ENCODE measurements at regions not wholly inside any gene's neighbourhood (a gene's known extent, or its start where the extent isn't known, plus 50 kb on each side); places are given as distances from the start of the nearest gene placed in this dataset.

- H3K4me1 Mint-ChIP-seq (ENCODE audit: unreplicated experiment) = no peaks in the 10 kb centered on the region
- H3K4me3 Mint-ChIP-seq (ENCODE audit: unreplicated experiment) = no peak overlapping the region
- no peaks in the 10 kb centered on the region for H3K27me3 Mint-ChIP-seq (ENCODE audit: unreplicated experiment)
- no peak for DNase-seq (ENCODE audit: low spot score)
- no peaks in the 10 kb centered on the region for H3K9me3 Mint-ChIP-seq (ENCODE audit: unreplicated experiment)
- TF ChIP-seq CTCF (IDR thresholded peaks at IDR 0.05; ENCODE audit: unreplicated experiment) = no peak
- H3K36me3 Mint-ChIP-seq (ENCODE audit: low read depth, unreplicated experiment) = no peaks in the 10 kb centered on the region
- no peak overlapping the region for H3K27ac Mint-ChIP-seq (ENCODE audit: unreplicated experiment)
These were observed 1930.5 kb downstream of the EFNA5 start for GRCh38 chr5:105740242-105740641.

DNA sequence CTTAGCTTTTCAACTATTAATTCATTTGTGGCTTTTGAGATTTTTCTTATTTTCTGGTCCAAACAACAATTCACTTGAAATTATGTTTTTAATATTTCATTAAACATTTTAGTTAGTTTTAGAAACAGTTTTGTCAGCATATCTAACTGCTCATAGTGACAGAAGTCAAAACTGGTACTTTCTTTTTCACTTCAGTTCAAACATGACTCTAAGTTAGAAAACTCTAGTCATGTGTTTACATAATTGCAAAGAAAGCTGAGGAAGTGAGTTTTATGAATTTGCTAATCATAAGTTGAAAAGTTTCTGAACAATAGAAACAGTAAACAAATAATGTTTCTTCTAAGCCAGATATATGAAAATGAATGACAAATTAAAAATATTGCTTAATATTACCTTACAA, 1931.0 kb downstream of the EFNA5 start:
- H3K9me3 Mint-ChIP-seq (ENCODE audit: unreplicated experiment) = no peaks in the 10 kb centered on the region
- no peak overlapping the region for H3K4me3 Mint-ChIP-seq (ENCODE audit: unreplicated experiment)
- H3K27me3 Mint-ChIP-seq (ENCODE audit: unreplicated experiment) = no peaks in the 10 kb centered on the region
- H3K4me1 Mint-ChIP-seq (ENCODE audit: unreplicated experiment) = no peaks in the 10 kb centered on the region
- no peak for TF ChIP-seq CTCF (IDR thresholded peaks at IDR 0.05; ENCODE audit: unreplicated experiment)
- DNase-seq (ENCODE audit: low spot score) = no peak
- H3K27ac Mint-ChIP-seq (ENCODE audit: unreplicated experiment) = no peak overlapping the region
- no peaks in the 10 kb centered on the region for H3K36me3 Mint-ChIP-seq (ENCODE audit: low read depth, unreplicated experiment)

DNA sequence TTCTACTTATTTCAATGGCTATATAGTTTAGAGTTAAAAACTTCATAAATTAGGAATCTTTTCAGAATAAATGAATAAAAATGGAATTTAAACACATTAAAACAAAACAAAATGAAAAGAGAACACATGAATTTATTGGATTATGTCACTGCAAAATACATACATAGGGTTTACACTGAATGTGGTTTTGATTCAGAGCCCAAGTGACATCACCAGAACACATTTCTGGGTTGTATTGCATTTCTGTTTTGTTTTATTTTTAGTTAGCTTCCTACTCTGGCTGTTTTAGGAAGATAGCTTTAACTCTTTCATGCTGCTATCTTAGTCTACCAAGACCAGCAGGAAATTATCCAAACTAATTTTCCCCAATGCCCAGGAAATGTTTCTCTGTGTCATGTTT, 1935.0 kb downstream of the EFNA5 start:
- DNase-seq (ENCODE audit: low spot score) = no peak
- no peak overlapping the region for H3K4me3 Mint-ChIP-seq (ENCODE audit: unreplicated experiment)
- H3K36me3 Mint-ChIP-seq (ENCODE audit: low read depth, unreplicated experiment) = no peaks in the 10 kb centered on the region
- TF ChIP-seq CTCF (IDR thresholded peaks at IDR 0.05; ENCODE audit: unreplicated experiment) = no peak
- H3K27ac Mint-ChIP-seq (ENCODE audit: unreplicated experiment) = no peak overlapping the region
- H3K4me1 Mint-ChIP-seq (ENCODE audit: unreplicated experiment) = peaks cover 4% of the 10 kb centered on the region
- H3K9me3 Mint-ChIP-seq (ENCODE audit: unreplicated experiment) = no peaks in the 10 kb centered on the region
- H3K27me3 Mint-ChIP-seq (ENCODE audit: unreplicated experiment) = no peaks in the 10 kb centered on the region

DNA sequence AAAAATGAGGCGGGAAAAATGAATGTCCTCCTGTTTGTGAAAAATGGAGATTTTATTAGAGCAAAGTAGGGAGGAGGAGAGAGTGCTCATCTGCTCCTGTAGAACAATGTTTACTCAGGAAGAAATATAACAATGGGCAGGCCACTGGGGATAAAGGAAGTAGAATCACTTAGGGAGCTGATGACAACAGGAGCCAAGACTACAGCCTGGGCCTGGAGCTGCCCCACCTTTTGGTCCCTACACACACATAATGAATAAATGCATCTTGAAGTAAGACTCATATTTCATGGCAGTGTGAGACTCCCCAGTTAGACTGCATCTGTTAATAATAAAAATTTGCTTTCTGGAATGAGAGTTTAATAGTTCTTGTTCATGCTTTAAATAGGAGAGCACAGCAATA, 1939.8 kb downstream of the EFNA5 start:
- TF ChIP-seq CTCF (IDR thresholded peaks at IDR 0.05; ENCODE audit: unreplicated experiment) = no peak
- H3K27me3 Mint-ChIP-seq (ENCODE audit: unreplicated experiment) = no peaks in the 10 kb centered on the region
- H3K9me3 Mint-ChIP-seq (ENCODE audit: unreplicated experiment) = no peaks in the 10 kb centered on the region
- H3K36me3 Mint-ChIP-seq (ENCODE audit: low read depth, unreplicated experiment) = no peaks in the 10 kb centered on the region
- no peak for DNase-seq (ENCODE audit: low spot score)
- H3K4me3 Mint-ChIP-seq (ENCODE audit: unreplicated experiment) = no peak overlapping the region
- H3K4me1 Mint-ChIP-seq (ENCODE audit: unreplicated experiment) = peaks cover 5% of the 10 kb centered on the region
- H3K27ac Mint-ChIP-seq (ENCODE audit: unreplicated experiment) = no peak overlapping the region

DNA sequence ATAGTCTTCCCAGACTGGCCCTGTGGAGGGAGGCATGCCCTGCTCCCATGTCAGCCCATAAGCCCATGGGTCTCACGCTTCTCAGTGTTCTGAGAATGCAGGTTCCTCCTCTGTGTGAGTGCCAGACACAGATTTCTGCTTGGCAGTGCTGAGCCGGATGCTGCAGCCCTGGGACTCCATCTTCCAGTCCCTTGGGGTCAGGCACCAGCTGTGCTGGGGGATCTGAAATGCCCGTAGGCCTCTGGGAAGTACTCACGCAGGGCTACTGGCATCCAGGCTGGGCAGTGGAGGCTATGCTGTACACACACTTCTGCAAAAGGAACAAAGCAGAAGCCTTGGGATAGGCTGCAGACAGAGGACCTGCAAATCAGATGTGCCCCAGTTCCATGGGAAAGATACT, 1944.6 kb downstream of the EFNA5 start:
- DNase-seq (ENCODE audit: low spot score) = no peak
- no peaks in the 10 kb centered on the region for H3K9me3 Mint-ChIP-seq (ENCODE audit: unreplicated experiment)

More for the DNA sequence above, 1944.6 kb downstream of the EFNA5 start:
- peaks cover 1% of the 10 kb centered on the region for H3K27me3 Mint-ChIP-seq (ENCODE audit: unreplicated experiment)
- no peak for TF ChIP-seq CTCF (IDR thresholded peaks at IDR 0.05; ENCODE audit: unreplicated experiment)
- no peak overlapping the region for H3K27ac Mint-ChIP-seq (ENCODE audit: unreplicated experiment)
- peaks cover 5% of the 10 kb centered on the region for H3K4me1 Mint-ChIP-seq (ENCODE audit: unreplicated experiment)
- H3K4me3 Mint-ChIP-seq (ENCODE audit: unreplicated experiment) = no peak overlapping the region
- H3K36me3 Mint-ChIP-seq (ENCODE audit: low read depth, unreplicated experiment) = no peaks in the 10 kb centered on the region

Measured in endothelial cell (in vitro differentiated cells).